Chondrocyte (in vitro differentiated cells): ENCODE measurements at regions not wholly inside any gene's neighbourhood (a gene's known extent, or its start where the extent isn't known, plus 50 kb on each side); places are given as distances from the start of the nearest gene placed in this dataset.

Experiments used
- DNase-seq: peaks from one replicate; pipeline ENCODE4 v3.0.0; 2021; ENCODE audit warnings: mixed read lengths, low spot score
- H3K27ac Mint-ChIP-seq: one replicate; pipeline ENCODE4 v1.8.0; 2021; ENCODE audit warnings: mild to moderate bottlenecking, moderate library complexity, mixed read lengths; ENCODE audit not compliant: unreplicated experiment
- H3K27me3 Mint-ChIP-seq: 2 replicates; pipeline ENCODE4 v1.8.0; 2021; ENCODE audit warnings: low read depth, mixed read lengths
- H3K36me3 Mint-ChIP-seq: 2 replicates; pipeline ENCODE4 v1.8.0; 2021; ENCODE audit warnings: low read depth, mixed read lengths
- H3K4me1 Mint-ChIP-seq: 2 replicates; pipeline ENCODE4 v1.8.0; 2021; ENCODE audit warnings: low read depth, mild to moderate bottlenecking, mixed read lengths
- H3K4me3 Mint-ChIP-seq: one replicate; pipeline ENCODE4 v1.8.0; 2021; ENCODE audit warnings: mild to moderate bottlenecking, moderate library complexity, mixed read lengths; ENCODE audit not compliant: unreplicated experiment
- H3K9me3 Mint-ChIP-seq: 2 replicates; pipeline ENCODE4 v1.8.0; 2021; ENCODE audit warnings: low read depth, mixed read lengths
- TF ChIP-seq, protein P1 (sequence below): fragments of 200-600 bp; sonication (generic); IDR thresholded peaks from 2 replicates; pipeline ENCODE4 v1.5.0; 2021; ENCODE audit warnings: antibody characterized with exemption, mild to moderate bottlenecking, moderate library complexity

DNA sequence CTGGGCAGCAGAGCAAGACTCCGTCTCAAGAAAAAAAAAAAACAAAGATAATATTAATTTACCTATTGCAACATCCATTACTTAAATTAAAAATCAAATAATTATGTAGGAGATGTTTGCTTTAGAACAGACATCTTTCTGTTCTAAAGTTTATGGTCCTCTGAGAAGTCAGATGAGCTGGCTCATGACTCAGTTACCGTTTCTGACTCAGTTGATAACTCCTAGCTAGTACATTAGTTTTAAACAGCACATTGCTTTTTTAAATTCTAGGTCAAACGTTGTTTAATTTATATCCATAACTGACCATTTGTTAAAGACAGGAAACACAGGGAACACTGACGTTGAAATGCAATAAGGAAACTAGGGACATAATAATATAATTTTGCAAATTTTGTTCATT is 162.7 kb downstream of the ETV1 start:
- TF ChIP-seq, protein P1, sequence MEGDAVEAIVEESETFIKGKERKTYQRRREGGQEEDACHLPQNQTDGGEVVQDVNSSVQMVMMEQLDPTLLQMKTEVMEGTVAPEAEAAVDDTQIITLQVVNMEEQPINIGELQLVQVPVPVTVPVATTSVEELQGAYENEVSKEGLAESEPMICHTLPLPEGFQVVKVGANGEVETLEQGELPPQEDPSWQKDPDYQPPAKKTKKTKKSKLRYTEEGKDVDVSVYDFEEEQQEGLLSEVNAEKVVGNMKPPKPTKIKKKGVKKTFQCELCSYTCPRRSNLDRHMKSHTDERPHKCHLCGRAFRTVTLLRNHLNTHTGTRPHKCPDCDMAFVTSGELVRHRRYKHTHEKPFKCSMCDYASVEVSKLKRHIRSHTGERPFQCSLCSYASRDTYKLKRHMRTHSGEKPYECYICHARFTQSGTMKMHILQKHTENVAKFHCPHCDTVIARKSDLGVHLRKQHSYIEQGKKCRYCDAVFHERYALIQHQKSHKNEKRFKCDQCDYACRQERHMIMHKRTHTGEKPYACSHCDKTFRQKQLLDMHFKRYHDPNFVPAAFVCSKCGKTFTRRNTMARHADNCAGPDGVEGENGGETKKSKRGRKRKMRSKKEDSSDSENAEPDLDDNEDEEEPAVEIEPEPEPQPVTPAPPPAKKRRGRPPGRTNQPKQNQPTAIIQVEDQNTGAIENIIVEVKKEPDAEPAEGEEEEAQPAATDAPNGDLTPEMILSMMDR = no peak
- no peak overlapping the region for H3K27ac Mint-ChIP-seq
- H3K27me3 Mint-ChIP-seq = no peaks in the 10 kb centered on the region
- H3K4me1 Mint-ChIP-seq = peaks cover 14% of the 10 kb centered on the region
- H3K4me3 Mint-ChIP-seq = no peak overlapping the region
- no peaks in the 10 kb centered on the region for H3K36me3 Mint-ChIP-seq
- no peak for DNase-seq
- H3K9me3 Mint-ChIP-seq = peaks cover 5% of the 10 kb centered on the region

DNA sequence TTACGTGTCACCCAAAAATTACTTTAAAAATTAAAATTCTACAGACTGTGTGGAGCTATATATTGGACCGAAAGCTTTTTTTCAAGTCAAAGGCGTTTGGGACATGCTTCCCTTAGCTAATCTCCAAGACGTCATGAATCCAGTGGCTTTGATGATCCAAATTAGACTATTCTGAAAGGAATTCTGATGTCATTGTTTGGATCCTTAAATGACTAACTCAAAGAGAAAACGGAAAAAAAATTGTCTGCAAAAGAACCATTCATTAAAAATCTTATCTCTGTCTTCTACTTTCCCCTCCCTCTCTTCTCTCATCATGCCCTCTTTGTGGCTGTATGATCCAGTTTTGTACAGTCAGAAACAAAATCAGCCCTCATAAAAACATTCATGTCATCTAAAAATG is 161.8 kb downstream of the ETV1 start:
- DNase-seq = no peak
- Mint-ChIP-seq H3K4me1 (peaks cover 14% of the 10 kb centered on the region), H3K9me3 (peaks cover 5% of the 10 kb centered on the region), H3K27ac (no peak overlapping the region), H3K4me3 (no peak overlapping the region), H3K36me3 (no peaks in the 10 kb centered on the region), H3K27me3 (no peaks in the 10 kb centered on the region)
- TF ChIP-seq, protein P1 = no peak

DNA sequence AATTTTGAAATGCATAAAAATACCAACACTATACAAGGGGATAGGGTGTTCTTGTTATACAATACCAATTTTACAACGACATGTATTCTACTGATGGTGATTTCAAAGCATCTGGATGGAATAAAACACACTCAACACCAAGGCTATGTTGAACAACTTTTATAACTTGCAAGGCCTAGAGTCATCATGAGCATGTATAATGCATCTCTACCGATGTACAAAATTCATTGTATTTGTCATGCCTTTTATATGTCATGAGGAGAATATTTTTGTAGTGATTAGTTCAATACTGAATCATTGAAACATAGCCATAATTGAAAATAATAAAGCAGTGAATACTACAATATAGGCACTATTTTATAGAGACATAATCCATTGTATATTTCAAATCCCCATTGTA is 160.2 kb downstream of the ETV1 start:
- DNase-seq = no peak
- Mint-ChIP-seq H3K4me3 (no peak overlapping the region), H3K27ac (no peak overlapping the region), H3K36me3 (no peaks in the 10 kb centered on the region), H3K9me3 (peaks cover 3% of the 10 kb centered on the region), H3K27me3 (no peaks in the 10 kb centered on the region), H3K4me1 (peaks cover 17% of the 10 kb centered on the region)
- TF ChIP-seq, protein P1 = no peak

DNA sequence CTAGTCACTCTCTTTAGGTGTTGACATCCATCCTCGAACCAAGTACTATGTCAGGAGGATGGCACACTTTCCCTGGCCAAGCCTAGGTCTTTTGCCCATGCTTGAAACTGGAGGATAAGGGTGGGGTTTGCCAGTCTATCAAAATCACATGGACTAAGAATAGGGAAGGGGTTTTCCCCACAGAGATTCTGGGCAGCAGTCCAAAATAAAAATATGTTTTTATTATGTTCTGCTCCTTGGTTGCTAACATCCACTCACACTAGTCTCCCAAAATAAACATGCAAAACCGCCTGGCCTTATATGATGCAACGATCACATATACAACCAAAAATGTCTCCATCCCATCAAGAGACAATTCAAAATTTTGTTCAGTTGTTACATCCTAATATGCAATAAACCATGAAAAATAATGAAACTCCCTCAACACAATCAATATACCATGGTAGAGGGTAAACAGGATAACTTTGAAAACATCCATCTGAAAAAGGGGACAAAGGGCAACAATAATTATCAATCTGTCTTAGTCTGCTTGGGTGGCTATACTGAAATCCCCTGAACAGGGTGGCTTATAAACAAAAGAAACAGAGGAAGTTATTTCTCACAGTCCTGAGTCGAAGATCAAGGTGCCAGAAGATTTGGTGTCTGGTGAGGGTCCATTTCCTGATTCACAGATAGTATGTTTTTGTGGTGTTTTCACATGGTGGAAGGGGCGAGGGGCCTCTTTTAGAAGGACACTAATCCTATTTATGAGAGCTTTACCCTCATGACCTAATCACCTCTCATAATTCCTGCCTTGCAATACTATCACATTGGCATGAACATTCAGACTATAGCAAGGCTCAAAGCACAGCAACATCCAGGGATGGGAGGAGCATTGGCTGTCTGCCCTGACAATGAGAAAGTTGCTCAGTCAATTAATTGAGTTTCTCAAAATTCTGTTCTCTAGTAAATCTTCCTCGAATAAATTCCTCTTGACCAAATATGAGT is 159.3 kb downstream of the ETV1 start:
- H3K4me3 Mint-ChIP-seq = no peak overlapping the region
- TF ChIP-seq, protein P1 = no peak
- no peak for DNase-seq
- H3K27ac Mint-ChIP-seq = peak overlapping the region; percentile 92
- no peaks in the 10 kb centered on the region for H3K36me3 Mint-ChIP-seq
- peaks cover 3% of the 10 kb centered on the region for H3K9me3 Mint-ChIP-seq
- H3K27me3 Mint-ChIP-seq = no peaks in the 10 kb centered on the region
- H3K4me1 Mint-ChIP-seq = peaks cover 21% of the 10 kb centered on the region

DNA sequence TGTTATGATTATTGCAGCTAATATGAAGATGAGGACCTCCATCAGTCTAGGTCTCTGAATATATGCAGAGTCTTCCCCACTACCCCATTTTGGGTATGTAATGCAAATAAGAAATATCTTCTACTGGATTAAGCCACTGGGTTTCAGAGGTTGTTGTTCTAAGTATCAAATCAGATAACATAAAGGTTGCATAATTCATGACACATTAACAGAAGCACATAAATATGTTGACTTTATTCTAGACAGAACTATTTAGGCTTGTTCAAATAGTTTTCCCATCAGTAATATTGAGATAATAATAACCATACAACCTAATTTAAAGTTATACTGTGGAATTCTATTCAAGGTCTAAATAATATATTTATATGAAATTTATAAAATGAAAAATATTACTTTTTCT is 157.1 kb downstream of the ETV1 start:
- peaks cover 21% of the 10 kb centered on the region for H3K4me1 Mint-ChIP-seq

More for the DNA sequence above, 157.1 kb downstream of the ETV1 start:
- no peak overlapping the region for H3K4me3 Mint-ChIP-seq
- H3K9me3 Mint-ChIP-seq = peaks cover 3% of the 10 kb centered on the region
- no peaks in the 10 kb centered on the region for H3K27me3 Mint-ChIP-seq
- no peaks in the 10 kb centered on the region for H3K36me3 Mint-ChIP-seq
- H3K27ac Mint-ChIP-seq = no peak overlapping the region
- TF ChIP-seq, protein P1 = no peak
- DNase-seq = no peak
